IgD-negative memory B cell (primary cell): ENCODE measurements at regions not wholly inside any gene's neighbourhood (a gene's known extent, or its start where the extent isn't known, plus 50 kb on each side); places are given as distances from the start of the nearest gene placed in this dataset.
"Not testable (repeated sequence)": the region's sequence is repeated elsewhere in the genome, so short reads cannot be mapped to it uniquely, and the experiment has no call there.

ENCODE experiments used
- H3K27ac Mint-ChIP-seq, 3 donors: one replicate each; pipeline ENCODE4 v1.8.0; 2020 to 2022; ENCODE audit warnings: mild to moderate bottlenecking in 3 of 3, mixed read lengths in 3 of 3, moderate library complexity in 1 of 3
- H3K27me3 Mint-ChIP-seq: one replicate; pipeline ENCODE4 v1.8.0; 2021; ENCODE audit warnings: mixed read lengths
- H3K36me3 Mint-ChIP-seq: one replicate; pipeline ENCODE4 v1.8.0; 2020; ENCODE audit warnings: mild to moderate bottlenecking, mixed read lengths
- H3K4me1 Mint-ChIP-seq, 3 donors: one replicate each; pipeline ENCODE4 v1.8.0; 2020 to 2022; ENCODE audit warnings: mixed read lengths in 3 of 3, mild to moderate bottlenecking in 1 of 3
- H3K4me3 Mint-ChIP-seq, 4 donors: one replicate each; pipeline ENCODE4 v1.8.0; 2020 to 2022; ENCODE audit warnings: mild to moderate bottlenecking in 4 of 4, mixed read lengths in 4 of 4, moderate library complexity in 3 of 4
- H3K9me3 Mint-ChIP-seq, 3 donors: one replicate each; pipeline ENCODE4 v1.8.0; 2020 to 2021; ENCODE audit warnings: mixed read lengths in 3 of 3, mild to moderate bottlenecking in 1 of 3

GRCh38 chr4:1589098-1589497 is 95.0 kb downstream of the FAM53A start:
- Mint-ChIP-seq H3K4me3 (no peak overlapping the region), H3K27ac (no peak overlapping the region), H3K4me1 (peaks cover 0 to 2% (median 0%) of the 10 kb centered on the region in 3 donors), H3K27me3 (peaks cover 5% of the 10 kb centered on the region), H3K36me3 (peaks cover 2% of the 10 kb centered on the region), H3K9me3 (peaks cover 9 to 20% (median 15%) of the 10 kb centered on the region in 3 donors)

DNA sequence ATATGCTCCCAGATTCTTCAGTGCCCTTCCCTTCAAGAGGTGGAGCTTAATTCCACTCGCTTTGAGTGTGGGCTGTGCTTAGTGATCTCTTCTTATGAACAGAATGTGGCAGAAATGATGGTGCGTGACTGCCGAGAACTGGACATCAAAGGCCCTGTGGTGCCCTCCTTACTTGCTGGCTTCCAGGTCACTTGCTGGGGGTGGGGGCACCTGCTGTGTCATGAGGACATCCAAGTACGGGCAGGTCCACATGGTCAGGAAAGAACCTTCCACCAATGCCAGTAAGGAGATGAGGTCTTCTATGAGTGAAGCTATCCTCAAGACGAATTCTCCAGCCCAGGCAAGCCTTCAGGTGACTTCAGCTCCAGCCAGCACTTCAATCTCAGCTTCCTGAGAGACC is 95.8 kb downstream of the FAM53A start:
- H3K27ac Mint-ChIP-seq: no peak overlapping the region
- H3K4me3 Mint-ChIP-seq: no peak overlapping the region
- peaks cover 0 to 5% (median 2%) of the 10 kb centered on the region in 3 donors for H3K4me1 Mint-ChIP-seq
- H3K27me3 Mint-ChIP-seq: peaks cover 5% of the 10 kb centered on the region
- H3K9me3 Mint-ChIP-seq: peaks cover 9 to 20% (median 15%) of the 10 kb centered on the region in 3 donors
- H3K36me3 Mint-ChIP-seq: peaks cover 4% of the 10 kb centered on the region

DNA sequence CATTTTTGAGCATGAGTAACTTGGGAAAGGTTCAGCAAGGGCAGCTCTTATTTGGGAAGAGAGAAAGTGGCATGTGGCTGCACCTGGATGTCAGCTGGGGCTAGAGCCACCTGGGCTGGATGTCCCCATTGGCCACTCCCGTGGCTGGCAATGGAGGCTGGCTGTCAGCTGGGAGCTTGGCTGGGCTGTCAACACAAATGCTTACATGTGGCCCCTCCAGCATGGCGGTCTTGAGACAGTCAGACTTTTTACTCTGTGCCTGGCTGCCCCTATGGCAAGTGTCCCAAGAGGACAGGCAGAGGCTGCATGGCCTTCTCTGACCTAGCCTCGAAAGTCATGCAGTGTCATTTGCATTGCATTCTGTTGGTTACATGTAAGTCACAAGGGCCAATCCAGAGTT is 99.6 kb downstream of the FAM53A start:
- Mint-ChIP-seq H3K36me3 (peaks cover 2% of the 10 kb centered on the region), H3K27me3 (peaks cover 5% of the 10 kb centered on the region), H3K27ac (no peak overlapping the region), H3K4me3 (no peak overlapping the region), H3K9me3 (peaks cover 4 to 7% (median 6%) of the 10 kb centered on the region in 3 donors), H3K4me1 (peaks cover 3 to 5% (median 5%) of the 10 kb centered on the region in 3 donors)

- Mint-ChIP-seq H3K36me3 (peaks cover 2% of the 10 kb centered on the region), H3K9me3 (peaks cover 2 to 4% (median 4%) of the 10 kb centered on the region in 3 donors), H3K27ac (peak overlapping the region in 2 of 3 donors; percentile 3 to 72), H3K27me3 (peaks cover 5% of the 10 kb centered on the region), H3K4me1 (peaks cover 3 to 5% (median 5%) of the 10 kb centered on the region in 3 donors), H3K4me3 (peak overlapping the region in 1 of 4 donors; percentile 75)
Observed at GRCh38 chr4:1583859-1584258, 100.3 kb downstream of the FAM53A start.

GRCh38 chr4:1583051-1583785 is 100.9 kb downstream of the FAM53A start:
- peaks cover 2% of the 10 kb centered on the region for H3K36me3 Mint-ChIP-seq
- peak overlapping the region; percentile 3 to 80 (median 72) for H3K27ac Mint-ChIP-seq
- H3K4me3 Mint-ChIP-seq: peak overlapping the region in 1 of 4 donors; percentile 75
- H3K4me1 Mint-ChIP-seq: peaks cover 3 to 5% (median 5%) of the 10 kb centered on the region in 3 donors
- peaks cover 0 to 3% (median 1%) of the 10 kb centered on the region in 3 donors for H3K9me3 Mint-ChIP-seq
- H3K27me3 Mint-ChIP-seq: peaks cover 2% of the 10 kb centered on the region

DNA sequence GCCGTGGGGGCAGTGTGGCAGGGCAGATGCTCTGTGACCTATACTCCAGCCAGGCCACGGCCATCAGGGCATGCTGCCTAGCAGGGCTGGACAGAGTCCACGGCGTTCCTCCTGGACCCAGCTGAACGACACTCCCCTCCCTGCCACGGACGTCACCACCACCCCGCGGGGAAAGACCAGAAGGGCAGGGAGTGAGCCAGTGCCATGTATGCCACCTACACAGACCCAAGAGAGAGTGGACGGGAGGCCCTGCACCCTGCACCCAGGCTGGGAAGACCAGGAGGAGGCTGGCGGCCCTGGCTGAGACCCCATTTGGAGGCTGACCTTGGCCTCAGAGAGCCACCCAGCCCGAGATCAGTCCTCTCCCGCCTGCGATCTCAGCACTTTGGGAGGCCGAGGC is 101.9 kb downstream of the FAM53A start:
- Mint-ChIP-seq H3K4me3 (no peak overlapping the region), H3K9me3 (no peaks in the 10 kb centered on the region), H3K4me1 (peaks cover 5% of the 10 kb centered on the region in 3 donors), H3K27ac (no peak overlapping the region), H3K27me3 (no peaks in the 10 kb centered on the region), H3K36me3 (peaks cover 2% of the 10 kb centered on the region)

DNA sequence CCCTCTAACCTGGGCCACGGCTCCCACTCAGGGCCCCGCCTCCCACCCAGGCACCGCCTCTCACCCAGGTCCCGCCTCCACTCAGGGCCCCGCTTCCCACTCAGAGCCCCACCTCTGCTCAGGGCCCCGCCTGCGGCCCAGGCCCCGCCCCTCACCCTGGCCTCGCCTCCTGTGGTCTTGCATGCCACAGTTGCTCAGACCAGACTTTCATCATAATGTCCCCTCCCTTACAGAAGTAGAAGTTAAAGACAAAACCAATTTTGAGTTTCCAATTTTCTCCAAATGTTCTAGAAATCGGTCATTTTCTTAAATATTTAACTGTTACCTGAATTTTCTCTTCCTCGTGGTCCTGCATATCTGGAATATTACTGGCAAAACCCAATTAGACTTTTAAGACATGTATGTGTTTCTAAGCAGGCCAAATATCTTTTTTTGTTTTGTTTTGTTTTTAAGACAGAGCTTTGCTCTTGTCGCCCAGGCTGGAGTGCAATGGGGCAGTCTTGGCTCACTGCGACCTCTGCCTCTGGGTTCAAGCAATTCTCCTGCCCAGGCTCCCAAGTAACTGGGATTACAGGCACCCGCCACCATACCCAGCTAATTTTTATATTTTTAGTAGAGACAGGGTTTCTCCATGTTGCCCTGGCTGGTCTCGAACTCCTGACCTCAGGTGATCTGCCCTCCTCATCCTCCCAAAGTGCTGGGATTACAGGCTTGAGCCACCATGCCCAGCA is 102.8 kb downstream of the FAM53A start:
- Mint-ChIP-seq H3K4me3 (peak overlapping the region in 3 of 4 donors; percentile 39 to 68 (median 45)), H3K27ac (peak overlapping the region; percentile 47 to 69 (median 62))
- not testable (repeated sequence) for H3K27me3 Mint-ChIP-seq, H3K4me1 Mint-ChIP-seq, H3K9me3 Mint-ChIP-seq, H3K36me3 Mint-ChIP-seq

DNA sequence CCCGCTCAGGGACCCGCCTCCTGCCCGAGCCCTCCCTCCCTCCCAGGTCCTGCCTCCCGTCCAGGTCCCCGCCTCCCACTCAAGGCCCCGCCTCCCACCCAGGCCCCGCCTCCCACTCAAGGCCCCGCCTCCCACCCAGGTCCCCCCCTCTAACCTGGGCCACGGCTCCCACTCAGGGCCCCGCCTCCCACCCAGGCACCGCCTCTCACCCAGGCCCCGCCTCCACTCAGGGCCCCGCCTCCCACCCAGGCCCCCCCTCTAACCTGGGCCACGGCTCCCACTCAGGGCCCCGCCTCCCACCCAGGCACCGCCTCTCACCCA is 103.5 kb downstream of the FAM53A start:
- H3K36me3 Mint-ChIP-seq, H3K9me3 Mint-ChIP-seq, H3K4me1 Mint-ChIP-seq, H3K27me3 Mint-ChIP-seq, H3K27ac Mint-ChIP-seq: not testable (repeated sequence)
- peak overlapping the region in 2 of 4 donors; percentile 68 to 86 for H3K4me3 Mint-ChIP-seq

DNA sequence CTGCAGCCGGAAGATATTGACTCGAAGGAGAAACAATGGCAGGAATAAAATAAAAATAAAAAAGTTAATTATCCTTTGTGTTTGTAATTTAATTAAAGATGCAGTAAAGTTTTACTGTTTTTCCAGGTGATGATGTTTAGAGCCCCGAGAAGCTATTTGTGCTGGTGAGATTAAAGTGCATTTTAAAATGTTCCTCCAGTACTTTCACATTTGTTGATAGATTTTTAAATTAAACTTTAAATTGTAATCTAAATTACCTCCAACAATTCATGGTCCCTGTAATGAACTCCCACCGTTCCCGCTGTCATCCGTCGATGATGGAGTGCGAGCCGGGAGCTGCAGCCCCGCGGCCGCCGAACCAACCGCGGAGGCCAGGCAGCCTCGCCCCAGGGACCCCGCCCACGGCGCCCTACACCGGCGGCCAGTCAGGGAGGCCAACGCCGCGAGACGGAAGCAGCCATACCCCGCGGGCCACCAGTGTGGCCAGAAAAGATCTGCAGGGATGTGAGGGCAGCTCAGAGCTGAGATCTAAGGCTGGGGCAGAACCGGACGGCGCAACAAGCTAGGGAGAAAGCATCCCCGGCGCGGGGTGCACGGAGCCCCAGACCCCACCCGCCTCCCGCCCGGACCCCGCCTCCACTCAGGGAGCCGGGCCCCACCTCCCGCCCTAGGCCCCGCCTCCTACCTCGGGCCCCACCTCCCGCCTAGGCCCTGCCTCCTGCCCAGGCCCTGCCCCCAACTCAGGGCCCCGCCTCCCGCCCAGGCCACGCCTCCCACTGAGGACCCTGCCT is 104.0 kb downstream of the FAM53A start:
- Mint-ChIP-seq H3K36me3 (peaks cover 2% of the 10 kb centered on the region), H3K9me3 (no peaks in the 10 kb centered on the region), H3K27me3 (no peaks in the 10 kb centered on the region), H3K4me3 (peak overlapping the region; percentile 68 to 86 (median 84)), H3K4me1 (peaks cover 4 to 8% (median 5%) of the 10 kb centered on the region in 3 donors), H3K27ac (peak overlapping the region in 2 of 3 donors; percentile 64 to 67)

DNA sequence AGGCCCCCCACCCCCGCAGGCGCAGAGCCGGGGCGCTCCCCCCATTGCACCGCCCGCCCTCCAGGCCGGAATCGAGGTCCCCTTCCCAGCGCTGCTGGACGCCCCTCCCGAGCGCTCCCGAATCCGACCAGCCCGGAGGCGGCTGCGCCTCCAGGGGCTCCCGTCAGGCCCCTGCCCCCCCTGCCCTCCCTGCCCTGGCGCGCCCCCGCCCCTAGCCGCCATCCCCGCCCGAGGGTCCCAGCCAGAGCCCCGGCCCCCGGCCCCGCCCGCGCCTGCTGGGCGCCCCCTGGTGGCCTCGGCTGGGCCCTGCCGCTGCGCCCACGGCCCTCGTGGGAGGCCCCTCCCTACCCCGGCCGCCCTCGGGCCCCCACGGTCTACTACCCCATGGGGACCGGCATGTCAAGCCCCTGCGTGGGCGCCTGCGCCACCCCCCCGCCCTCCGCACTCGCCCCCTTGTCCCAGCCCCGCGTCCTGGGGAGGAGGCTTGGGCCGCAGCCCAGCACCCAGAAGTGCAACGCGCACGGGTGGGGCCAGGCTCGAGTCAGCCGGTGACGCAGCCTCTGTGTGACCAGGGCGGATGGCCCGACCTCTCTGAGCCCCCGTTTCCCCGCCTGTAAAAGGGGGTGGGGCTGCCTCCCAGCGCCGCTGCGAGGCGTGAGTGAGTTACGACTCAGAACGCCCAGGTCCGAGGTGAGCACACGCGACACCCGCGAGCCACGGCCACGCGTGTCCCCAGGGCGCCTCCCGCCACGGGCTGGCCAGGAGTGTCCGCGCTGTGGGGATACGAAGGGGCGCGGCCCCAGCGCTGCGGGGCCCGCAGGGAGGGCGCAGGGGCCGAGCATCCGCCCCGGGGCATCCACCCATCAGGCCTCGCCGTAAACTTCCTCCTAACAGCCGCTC is 104.9 kb downstream of the FAM53A start:
- H3K9me3 Mint-ChIP-seq: no peaks in the 10 kb centered on the region
- H3K4me1 Mint-ChIP-seq: peaks cover 4 to 8% (median 5%) of the 10 kb centered on the region in 3 donors
- H3K27ac Mint-ChIP-seq: peak overlapping the region in 2 of 3 donors; percentile 64 to 67
- peaks cover 2% of the 10 kb centered on the region for H3K36me3 Mint-ChIP-seq
- H3K4me3 Mint-ChIP-seq: peak overlapping the region; percentile 68 to 86 (median 84)
- H3K27me3 Mint-ChIP-seq: no peaks in the 10 kb centered on the region

- Mint-ChIP-seq H3K27me3 (no peaks in the 10 kb centered on the region), H3K36me3 (no peaks in the 10 kb centered on the region), H3K27ac (no peak overlapping the region), H3K4me1 (peaks cover 0 to 8% (median 4%) of the 10 kb centered on the region in 3 donors), H3K4me3 (peak overlapping the region; percentile 20 to 65 (median 54)), H3K9me3 (no peaks in the 10 kb centered on the region)
Observed at GRCh38 chr4:1578251-1578773, 105.8 kb downstream of the FAM53A start.

- peak overlapping the region in 3 of 4 donors; percentile 20 to 55 (median 55) for H3K4me3 Mint-ChIP-seq
- H3K36me3 Mint-ChIP-seq: no peaks in the 10 kb centered on the region
- H3K4me1 Mint-ChIP-seq: peaks cover 0 to 8% (median 4%) of the 10 kb centered on the region in 3 donors
- peak overlapping the region in 1 of 3 donors; percentile 47 for H3K27ac Mint-ChIP-seq
- H3K9me3 Mint-ChIP-seq: no peaks in the 10 kb centered on the region
- no peaks in the 10 kb centered on the region for H3K27me3 Mint-ChIP-seq
Observed at GRCh38 chr4:1577822-1578217, 106.3 kb downstream of the FAM53A start.

DNA sequence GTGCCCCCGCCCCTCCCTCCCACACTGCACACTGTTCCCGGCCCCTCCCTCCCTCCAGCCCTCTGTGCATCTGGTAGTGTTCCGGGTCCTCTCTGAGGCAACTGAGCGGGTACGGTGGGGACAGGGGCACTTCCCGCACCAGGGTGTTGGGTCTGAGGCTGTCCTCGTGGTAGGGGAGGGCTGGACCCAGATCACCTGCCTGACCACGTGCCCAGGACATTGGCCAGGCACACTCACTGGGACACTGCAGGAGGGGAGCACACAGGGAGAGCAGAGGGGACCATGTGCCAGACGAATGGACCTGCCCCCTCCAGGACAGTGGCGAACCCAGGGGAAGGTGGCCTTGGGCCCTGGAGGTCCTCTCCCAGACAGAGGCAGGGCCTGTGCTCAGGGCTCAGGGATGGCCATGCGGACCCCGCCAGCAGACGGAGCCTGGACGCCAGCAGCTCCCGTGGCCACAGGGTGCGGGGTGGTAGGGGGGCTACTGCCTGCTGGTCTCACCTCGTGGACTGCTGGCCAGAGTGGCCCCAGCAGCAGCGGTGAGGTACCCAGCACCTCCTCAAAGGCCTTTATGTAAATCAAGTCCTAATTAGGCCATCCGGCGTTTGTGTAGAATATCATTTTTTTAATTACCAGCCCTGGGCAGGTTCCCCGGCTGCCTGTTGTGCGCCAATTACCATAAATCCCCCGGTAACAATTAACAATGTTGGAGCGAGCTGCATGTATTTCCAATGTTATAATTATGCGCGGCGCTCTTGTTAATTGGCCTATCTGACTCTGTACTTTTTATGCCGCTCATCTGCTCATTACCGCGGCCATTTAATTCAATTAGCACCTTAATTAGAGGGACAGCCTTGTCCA is 106.9 kb downstream of the FAM53A start:
- H3K27ac Mint-ChIP-seq: peak overlapping the region in 1 of 3 donors; percentile 47
- H3K4me1 Mint-ChIP-seq: peaks cover 0 to 8% (median 4%) of the 10 kb centered on the region in 3 donors
- peak overlapping the region in 1 of 4 donors; percentile 55 for H3K4me3 Mint-ChIP-seq

More for the DNA sequence above, 106.9 kb downstream of the FAM53A start:
- H3K9me3 Mint-ChIP-seq: no peaks in the 10 kb centered on the region
- no peaks in the 10 kb centered on the region for H3K27me3 Mint-ChIP-seq
- no peaks in the 10 kb centered on the region for H3K36me3 Mint-ChIP-seq
